ENCODE measurements at regions not wholly inside any gene's neighbourhood (a gene's known extent, or its start where the extent isn't known, plus 50 kb on each side); places are given as distances from the start of the nearest gene placed in this dataset.

- no peak for DNase-seq
These were observed 884.6 kb downstream of the TTLL7 start for GRCh38 chr1:83114136-83114834.

GRCh38 chr1:83113652-83114051 lies 885.3 kb downstream of the TTLL7 start:
- DNase-seq, result no peak

- DNase-seq, result no peak
These were observed 886.6 kb downstream of the TTLL7 start for GRCh38 chr1:83112248-83112885.

- no peak for DNase-seq
These were observed 888.8 kb downstream of the TTLL7 start for GRCh38 chr1:83110156-83110555.

- no peak for DNase-seq
These were observed 889.2 kb downstream of the TTLL7 start for GRCh38 chr1:83109692-83110091.

- DNase-seq, result no peak
These were observed 894.4 kb downstream of the TTLL7 start for GRCh38 chr1:83104558-83104957.

GRCh38 chr1:83103341-83103740 lies 895.6 kb downstream of the TTLL7 start:
- DNase-seq, result no peak

- DNase-seq, result no peak
These were observed 896.3 kb downstream of the TTLL7 start for GRCh38 chr1:83102630-83103071.

- DNase-seq, result no peak
These were observed 897.5 kb downstream of the TTLL7 start for GRCh38 chr1:83101406-83101805.

- DNase-seq, result no peak
These were observed 898.8 kb downstream of the TTLL7 start for GRCh38 chr1:83100133-83100532.

GRCh38 chr1:83098791-83099190 lies 900.1 kb downstream of the TTLL7 start:
- no peak for DNase-seq

GRCh38 chr1:83098131-83098530 lies 900.8 kb downstream of the TTLL7 start:
- no peak for DNase-seq

- no peak for DNase-seq
These were observed 901.2 kb downstream of the TTLL7 start for GRCh38 chr1:83097715-83098114.

GRCh38 chr1:83095570-83095969 lies 903.4 kb downstream of the TTLL7 start:
- DNase-seq, result no peak

- DNase-seq, result no peak
These were observed 908.7 kb downstream of the TTLL7 start for GRCh38 chr1:83090195-83090594.

GRCh38 chr1:83087851-83088250 lies 911.1 kb downstream of the TTLL7 start:
- no peak for DNase-seq

- no peak for DNase-seq
These were observed 911.9 kb downstream of the TTLL7 start for GRCh38 chr1:83086986-83087512.

GRCh38 chr1:83086346-83086745 lies 912.6 kb downstream of the TTLL7 start:
- no peak for DNase-seq

- DNase-seq, result no peak
These were observed 915.2 kb downstream of the TTLL7 start for GRCh38 chr1:83083589-83084224.

GRCh38 chr1:83077411-83077810 lies 921.5 kb downstream of the TTLL7 start:
- DNase-seq, result no peak

- no peak for DNase-seq
These were observed 923.8 kb downstream of the TTLL7 start for GRCh38 chr1:83075107-83075506.

- no peak for DNase-seq
These were observed 931.0 kb downstream of the TTLL7 start for GRCh38 chr1:83067954-83068353.

GRCh38 chr1:83065952-83066727 lies 932.8 kb downstream of the TTLL7 start:
- no peak for DNase-seq
